Retinal pigment epithelial cell (primary cell): ENCODE measurements at regions not wholly inside any gene's neighbourhood (a gene's known extent, or its start where the extent isn't known, plus 50 kb on each side); places are given as distances from the start of the nearest gene placed in this dataset.

ENCODE experiments used
- DNase-seq: peaks from one replicate; pipeline ENCODE4 v3.0.0-alpha.2; 2010; ENCODE audit warnings: low read depth
- H3K4me3 ChIP-seq: 2 replicates; pipeline ENCODE4 v1.5.1; 2011; ENCODE audit warnings: mild to moderate bottlenecking, low read length, control low read depth, moderate library complexity
- CTCF ChIP-seq: conservative IDR thresholded peaks from 2 replicates; pipeline ENCODE4 v1.5.1; 2011; ENCODE audit warnings: low read depth, low read length, control low read depth, inconsistent platforms

- no peak overlapping the region for H3K4me3 ChIP-seq
- no peak for TF ChIP-seq CTCF
- no peak for DNase-seq
These were observed 1187.2 kb downstream of the XPNPEP1 start for GRCh38 chr10:108736111-108736510.

GRCh38 chr10:108735380-108735779 is 1187.9 kb downstream of the XPNPEP1 start:
- TF ChIP-seq CTCF, result no peak
- no peak overlapping the region for H3K4me3 ChIP-seq
- peak; percentile 86 for DNase-seq

- H3K4me3 ChIP-seq, result no peak overlapping the region
- no peak for DNase-seq
- no peak for TF ChIP-seq CTCF
These were observed 1201.4 kb downstream of the XPNPEP1 start for GRCh38 chr10:108721874-108722273.

GRCh38 chr10:108716352-108716751 is 1207.0 kb downstream of the XPNPEP1 start:
- no peak overlapping the region for H3K4me3 ChIP-seq
- DNase-seq, result no peak
- TF ChIP-seq CTCF, result no peak

- no peak for DNase-seq
- no peak overlapping the region for H3K4me3 ChIP-seq
- TF ChIP-seq CTCF, result no peak
These were observed 1213.2 kb downstream of the XPNPEP1 start for GRCh38 chr10:108709927-108710722.

GRCh38 chr10:108708363-108708762 is 1214.9 kb downstream of the XPNPEP1 start:
- H3K4me3 ChIP-seq, result no peak overlapping the region
- no peak for TF ChIP-seq CTCF
- DNase-seq, result no peak

GRCh38 chr10:108696792-108697477 is 1226.4 kb downstream of the XPNPEP1 start:
- no peak for DNase-seq
- H3K4me3 ChIP-seq, result no peak overlapping the region
- TF ChIP-seq CTCF, result no peak
